ENCODE measurements at regions not wholly inside any gene's neighbourhood (a gene's known extent, or its start where the extent isn't known, plus 50 kb on each side); places are given as distances from the start of the nearest gene placed in this dataset.

DNA sequence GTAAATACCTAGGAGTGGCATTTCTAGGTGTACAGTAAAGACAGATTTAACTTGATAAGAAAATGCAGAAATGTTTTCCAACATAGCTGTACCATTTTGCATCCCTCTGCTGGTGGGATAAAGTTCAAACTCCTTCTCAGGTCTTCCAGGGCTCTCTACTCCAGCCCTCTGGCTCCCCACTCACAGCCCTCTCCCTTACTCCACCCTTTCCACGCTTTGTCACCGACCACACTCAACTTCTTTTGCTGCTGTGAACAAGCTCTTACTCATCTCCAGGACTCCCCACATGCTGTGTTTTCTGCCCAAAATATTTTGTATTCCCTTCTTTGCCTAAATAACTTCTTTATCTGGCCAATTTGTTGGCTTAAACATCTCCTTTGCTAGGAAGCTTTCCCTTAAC is 90.6 kb upstream of the OSMR start:
- TF ChIP-seq EZH2phosphoT487 (IDR thresholded peaks at IDR 0.05; ENCODE audit: insufficient read depth, low read depth), result no peak
- TF ChIP-seq EZH2 (IDR thresholded peaks at IDR 0.05; ENCODE audit: insufficient read depth, poor library complexity, severe bottlenecking), result no peak
